ENCODE measurements at regions not wholly inside any gene's neighbourhood (a gene's known extent, or its start where the extent isn't known, plus 50 kb on each side); places are given as distances from the start of the nearest gene placed in this dataset.

DNA sequence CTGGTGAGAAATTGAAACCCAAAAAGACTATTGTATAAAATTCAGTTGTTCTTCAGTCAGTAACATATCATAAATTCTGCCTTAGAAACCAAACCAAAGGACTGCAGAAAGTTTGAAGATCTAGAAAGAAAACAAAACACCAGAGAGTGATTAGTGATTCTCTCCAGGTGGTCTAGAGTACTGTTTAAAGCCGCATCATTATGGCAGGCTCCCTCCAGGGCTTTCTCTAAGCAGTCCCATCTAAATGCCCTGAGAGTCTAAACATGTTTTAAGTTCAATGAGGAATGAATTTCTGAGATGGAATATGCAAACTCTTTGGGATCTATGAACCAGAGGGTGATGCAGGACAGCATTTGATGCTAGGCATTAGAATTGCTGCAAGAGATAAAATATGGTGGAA, 100.9 kb upstream of the ST6GALNAC5 start:
- in situ Hi-C loops (cut with HindIII; ENCODE audit: extremely low pct_ligation_motif_present, low pct_unique_long_range_greater_than_20kb), result no loop called here
- Histone ChIP-seq H3K27ac (ENCODE audit: extremely low read length, insufficient read depth, low read length) (no peak overlapping the region), H3K4me3 (replicated peaks in 1 of 3; ENCODE audit: insufficient read depth in 1 of 3, low read depth in 2 of 3, low read length in 3 of 3) (no peak overlapping the region), H3K79me2 (ENCODE audit: insufficient read depth, low read length) (no peaks in the 10 kb centered on the region), H3K4me2 (ENCODE audit: low read depth, low read length) (no peak overlapping the region), H3K4me1 (ENCODE audit: insufficient read depth, low read length) (no peaks in the 10 kb centered on the region), H3K9me3 (ENCODE audit: low read length) (peaks cover 47% of the 10 kb centered on the region), H3K9ac (ENCODE audit: insufficient read depth, low read depth, low read length) (no peak overlapping the region), H4K20me1 (ENCODE audit: insufficient read depth, low read length) (no peaks in the 10 kb centered on the region), H2AFZ (ENCODE audit: low read length) (no peak overlapping the region), H3K27me3 (ENCODE audit: control insufficient read depth in 1 of 2, insufficient read depth in 2 of 2, low read length in 2 of 2) (no peaks in the 10 kb centered on the region), H3K36me3 (replicated peaks in 1 of 2; ENCODE audit: control insufficient read depth in 1 of 2, insufficient read depth in 2 of 2, low read length in 2 of 2) (no peaks in the 10 kb centered on the region)
- no peak for ATAC-seq
- ChIA-PET POLR2A (no interaction called here), CTCF (ENCODE audit: low intra/inter-chr PET ratio, low total read pairs) (no interaction called here)
- DNase-seq (ENCODE audit: low spot score), result no peak
- WGBS (ENCODE audit: low lambda C conversion rate), result 5% methylated on average over 1 of the region's 1 CpG
- TF ChIP-seq RELA (CRISPR knock-in tag; IDR thresholded peaks at IDR 0.05) (no peak), ZNF7 (CRISPR knock-in tag; IDR thresholded peaks at IDR 0.05) (no peak), ZNF138 (CRISPR knock-in tag; IDR thresholded peaks at IDR 0.05; ENCODE audit: low read depth) (no peak), DR1 (CRISPR knock-in tag; IDR thresholded peaks at IDR 0.05) (no peak), ZNF678 (CRISPR knock-in tag; IDR thresholded peaks at IDR 0.05) (no peak), RARG (CRISPR knock-in tag; IDR thresholded peaks at IDR 0.05; ENCODE audit: low read depth) (no peak), HOXA3 (CRISPR knock-in tag; IDR thresholded peaks at IDR 0.05) (no peak), ZBTB38 (CRISPR knock-in tag; IDR thresholded peaks at IDR 0.05) (no peak), NCOA1 (CRISPR knock-in tag; IDR thresholded peaks at IDR 0.05) (no peak)
- TF ChIP-seq, protein P1, sequence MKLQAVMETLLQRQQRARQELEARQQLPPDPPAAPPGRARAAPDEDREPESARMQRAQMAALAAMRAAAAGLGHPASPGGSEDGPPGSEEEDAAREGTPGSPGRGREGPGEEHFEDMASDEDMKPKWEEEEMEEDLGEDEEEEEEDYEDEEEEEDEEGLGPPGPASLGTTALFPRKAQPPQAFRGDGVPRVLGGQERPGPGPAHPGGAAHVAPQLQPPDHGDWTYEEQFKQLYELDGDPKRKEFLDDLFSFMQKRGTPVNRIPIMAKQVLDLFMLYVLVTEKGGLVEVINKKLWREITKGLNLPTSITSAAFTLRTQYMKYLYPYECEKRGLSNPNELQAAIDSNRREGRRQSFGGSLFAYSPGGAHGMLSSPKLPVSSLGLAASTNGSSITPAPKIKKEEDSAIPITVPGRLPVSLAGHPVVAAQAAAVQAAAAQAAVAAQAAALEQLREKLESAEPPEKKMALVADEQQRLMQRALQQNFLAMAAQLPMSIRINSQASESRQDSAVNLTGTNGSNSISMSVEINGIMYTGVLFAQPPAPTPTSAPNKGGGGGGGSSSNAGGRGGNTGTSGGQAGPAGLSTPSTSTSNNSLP (IDR thresholded peaks at IDR 0.05; ENCODE audit: low read depth, low read length), result no peak
- TF ChIP-seq, protein P2, sequence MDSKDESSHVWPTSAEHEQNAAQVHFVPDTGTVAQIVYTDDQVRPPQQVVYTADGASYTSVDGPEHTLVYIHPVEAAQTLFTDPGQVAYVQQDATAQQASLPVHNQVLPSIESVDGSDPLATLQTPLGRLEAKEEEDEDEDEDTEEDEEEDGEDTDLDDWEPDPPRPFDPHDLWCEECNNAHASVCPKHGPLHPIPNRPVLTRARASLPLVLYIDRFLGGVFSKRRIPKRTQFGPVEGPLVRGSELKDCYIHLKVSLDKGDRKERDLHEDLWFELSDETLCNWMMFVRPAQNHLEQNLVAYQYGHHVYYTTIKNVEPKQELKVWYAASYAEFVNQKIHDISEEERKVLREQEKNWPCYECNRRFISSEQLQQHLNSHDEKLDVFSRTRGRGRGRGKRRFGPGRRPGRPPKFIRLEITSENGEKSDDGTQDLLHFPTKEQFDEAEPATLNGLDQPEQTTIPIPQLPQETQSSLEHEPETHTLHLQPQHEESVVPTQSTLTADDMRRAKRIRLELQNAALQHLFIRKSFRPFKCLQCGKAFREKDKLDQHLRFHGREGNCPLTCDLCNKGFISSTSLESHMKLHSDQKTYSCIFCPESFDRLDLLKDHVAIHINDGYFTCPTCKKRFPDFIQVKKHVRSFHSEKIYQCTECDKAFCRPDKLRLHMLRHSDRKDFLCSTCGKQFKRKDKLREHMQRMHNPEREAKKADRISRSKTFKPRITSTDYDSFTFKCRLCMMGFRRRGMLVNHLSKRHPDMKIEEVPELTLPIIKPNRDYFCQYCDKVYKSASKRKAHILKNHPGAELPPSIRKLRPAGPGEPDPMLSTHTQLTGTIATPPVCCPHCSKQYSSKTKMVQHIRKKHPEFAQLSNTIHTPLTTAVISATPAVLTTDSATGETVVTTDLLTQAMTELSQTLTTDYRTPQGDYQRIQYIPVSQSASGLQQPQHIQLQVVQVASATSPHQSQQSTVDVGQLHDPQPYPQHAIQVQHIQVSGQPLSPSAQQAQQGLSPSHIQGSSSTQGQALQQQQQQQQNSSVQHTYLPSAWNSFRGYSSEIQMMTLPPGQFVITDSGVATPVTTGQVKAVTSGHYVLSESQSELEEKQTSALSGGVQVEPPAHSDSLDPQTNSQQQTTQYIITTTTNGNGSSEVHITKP (CRISPR knock-in tag; IDR thresholded peaks at IDR 0.05; ENCODE audit: low read depth), result no peak
- TF ChIP-seq, protein P3, sequence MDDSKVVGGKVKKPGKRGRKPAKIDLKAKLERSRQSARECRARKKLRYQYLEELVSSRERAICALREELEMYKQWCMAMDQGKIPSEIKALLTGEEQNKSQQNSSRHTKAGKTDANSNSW (CRISPR knock-in tag; IDR thresholded peaks at IDR 0.05; ENCODE audit: borderline replicate concordance), result no peak
- intact Hi-C loops (cut with micrococcal nuclease; ENCODE audit: unreplicated experiment), result no loop called here
- no TSS peak for BruUV-seq (replicated peaks)
- FAIRE-seq, result no peak

Measured in HepG2 (cell line).